ENCODE measurements at regions not wholly inside any gene's neighbourhood (a gene's known extent, or its start where the extent isn't known, plus 50 kb on each side); places are given as distances from the start of the nearest gene placed in this dataset.

DNA sequence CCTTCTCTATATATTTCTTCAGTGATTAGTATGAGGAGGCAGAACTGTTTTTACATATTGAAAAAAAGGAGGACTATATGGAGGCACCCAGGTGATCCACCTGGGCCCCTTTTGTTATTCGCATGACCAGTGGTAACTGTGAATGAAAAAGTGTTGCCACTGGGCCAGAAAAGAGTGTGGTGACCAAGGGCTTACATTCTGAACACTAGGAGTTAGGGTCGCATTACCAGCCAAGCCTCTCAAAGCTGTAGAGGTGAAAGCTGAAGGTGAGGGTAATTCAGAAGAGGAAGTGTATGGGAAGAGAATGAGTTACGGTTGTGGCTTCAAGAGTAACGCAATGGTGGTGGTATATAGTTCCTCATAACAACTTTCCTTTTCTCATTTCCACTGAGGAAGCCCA lies 487.6 kb downstream of the TMEM182 start:
- no peak overlapping the region for H3K4me3 ChIP-seq (IDR thresholded peaks at IDR 0.05; ENCODE audit: insufficient read depth, low read depth, low read length)

DNA sequence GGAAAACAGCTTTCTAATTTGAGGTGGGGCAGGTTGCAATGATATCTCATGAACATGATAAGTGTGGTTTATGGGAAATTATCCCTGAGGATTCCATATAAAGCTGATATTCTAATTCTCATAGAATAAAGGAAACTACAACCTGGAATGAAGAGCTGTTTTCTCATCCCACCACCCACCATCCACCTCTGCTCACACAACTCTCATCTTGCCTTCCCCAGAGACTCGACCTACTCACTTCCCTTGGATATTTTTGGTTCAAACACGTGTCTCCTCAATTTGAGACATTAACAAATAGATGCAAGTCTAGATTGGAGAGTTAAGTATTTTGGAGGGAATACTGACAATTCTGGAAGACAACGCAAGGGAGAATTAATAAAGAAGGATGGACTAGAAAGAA lies 490.9 kb downstream of the TMEM182 start:
- H3K4me1 ChIP-seq (ENCODE audit: low read depth, poor library complexity, severe bottlenecking), result no peaks in the 10 kb centered on the region
- no peak overlapping the region for H3K4me2 ChIP-seq
- H3K27me3 ChIP-seq (ENCODE audit: insufficient read depth, low read depth), result no peaks in the 10 kb centered on the region
- H3K79me2 ChIP-seq (ENCODE audit: insufficient read depth, low read depth), result no peaks in the 10 kb centered on the region
- no peaks in the 10 kb centered on the region for H3K36me3 ChIP-seq (ENCODE audit: insufficient read depth)
- no peak overlapping the region for H2AFZ ChIP-seq (ENCODE audit: low read depth)
- no peak overlapping the region for H3K9ac ChIP-seq
- TF ChIP-seq, protein P1, sequence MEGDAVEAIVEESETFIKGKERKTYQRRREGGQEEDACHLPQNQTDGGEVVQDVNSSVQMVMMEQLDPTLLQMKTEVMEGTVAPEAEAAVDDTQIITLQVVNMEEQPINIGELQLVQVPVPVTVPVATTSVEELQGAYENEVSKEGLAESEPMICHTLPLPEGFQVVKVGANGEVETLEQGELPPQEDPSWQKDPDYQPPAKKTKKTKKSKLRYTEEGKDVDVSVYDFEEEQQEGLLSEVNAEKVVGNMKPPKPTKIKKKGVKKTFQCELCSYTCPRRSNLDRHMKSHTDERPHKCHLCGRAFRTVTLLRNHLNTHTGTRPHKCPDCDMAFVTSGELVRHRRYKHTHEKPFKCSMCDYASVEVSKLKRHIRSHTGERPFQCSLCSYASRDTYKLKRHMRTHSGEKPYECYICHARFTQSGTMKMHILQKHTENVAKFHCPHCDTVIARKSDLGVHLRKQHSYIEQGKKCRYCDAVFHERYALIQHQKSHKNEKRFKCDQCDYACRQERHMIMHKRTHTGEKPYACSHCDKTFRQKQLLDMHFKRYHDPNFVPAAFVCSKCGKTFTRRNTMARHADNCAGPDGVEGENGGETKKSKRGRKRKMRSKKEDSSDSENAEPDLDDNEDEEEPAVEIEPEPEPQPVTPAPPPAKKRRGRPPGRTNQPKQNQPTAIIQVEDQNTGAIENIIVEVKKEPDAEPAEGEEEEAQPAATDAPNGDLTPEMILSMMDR (conservative IDR thresholded peaks at IDR 0.05; ENCODE audit: low read depth, low read length), result no peak
- H4K20me1 ChIP-seq (ENCODE audit: insufficient read depth), result no peaks in the 10 kb centered on the region
- no peak overlapping the region for H3K27ac ChIP-seq
- no peak overlapping the region for H3K4me3 ChIP-seq (IDR thresholded peaks at IDR 0.05; ENCODE audit: insufficient read depth, low read depth, low read length)

More for the DNA sequence above, 487.6 kb downstream of the TMEM182 start:
- TF ChIP-seq, protein P1 (conservative IDR thresholded peaks at IDR 0.05; ENCODE audit: low read depth, low read length), result no peak
- no peaks in the 10 kb centered on the region for H3K79me2 ChIP-seq (ENCODE audit: insufficient read depth, low read depth)
- no peaks in the 10 kb centered on the region for H3K27me3 ChIP-seq (ENCODE audit: insufficient read depth, low read depth)
- H3K4me1 ChIP-seq (ENCODE audit: low read depth, poor library complexity, severe bottlenecking), result no peaks in the 10 kb centered on the region
- no peak overlapping the region for H3K4me2 ChIP-seq
- H3K9ac ChIP-seq, result no peak overlapping the region
- no peaks in the 10 kb centered on the region for H3K36me3 ChIP-seq (ENCODE audit: insufficient read depth)
- H4K20me1 ChIP-seq (ENCODE audit: insufficient read depth), result no peaks in the 10 kb centered on the region
- H3K27ac ChIP-seq, result no peak overlapping the region
- no peak overlapping the region for H2AFZ ChIP-seq (ENCODE audit: low read depth)

DNA sequence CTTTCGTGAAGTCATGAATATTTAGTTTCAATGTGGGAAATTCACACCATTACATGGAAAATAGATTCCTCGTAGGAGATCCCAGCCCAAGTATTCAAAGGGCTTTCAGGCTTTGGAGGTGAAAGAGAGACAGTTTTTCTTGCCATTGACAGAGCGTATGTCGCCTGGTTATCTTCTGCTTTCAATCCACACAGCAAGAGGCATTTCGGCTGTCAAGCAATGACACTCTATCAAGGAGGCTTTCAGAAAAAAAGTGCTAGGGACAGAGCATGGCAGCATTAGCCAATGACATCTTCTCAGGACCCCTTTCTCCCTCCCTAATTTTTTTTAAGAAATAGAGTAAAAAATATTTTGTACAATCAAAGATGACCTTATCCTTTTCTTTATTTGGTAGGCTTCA lies 492.8 kb downstream of the TMEM182 start:
- Histone ChIP-seq H3K4me1 (ENCODE audit: low read depth, poor library complexity, severe bottlenecking) (no peaks in the 10 kb centered on the region), H3K36me3 (ENCODE audit: insufficient read depth) (no peaks in the 10 kb centered on the region), H4K20me1 (ENCODE audit: insufficient read depth) (no peaks in the 10 kb centered on the region), H3K4me2 (no peak overlapping the region), H3K9ac (no peak overlapping the region), H3K27me3 (ENCODE audit: insufficient read depth, low read depth) (no peaks in the 10 kb centered on the region), H3K4me3 (IDR thresholded peaks at IDR 0.05; ENCODE audit: insufficient read depth, low read depth, low read length) (no peak overlapping the region), H2AFZ (ENCODE audit: low read depth) (no peak overlapping the region), H3K79me2 (ENCODE audit: insufficient read depth, low read depth) (no peaks in the 10 kb centered on the region), H3K27ac (no peak overlapping the region)
- TF ChIP-seq, protein P1 (conservative IDR thresholded peaks at IDR 0.05; ENCODE audit: low read depth, low read length), result no peak

DNA sequence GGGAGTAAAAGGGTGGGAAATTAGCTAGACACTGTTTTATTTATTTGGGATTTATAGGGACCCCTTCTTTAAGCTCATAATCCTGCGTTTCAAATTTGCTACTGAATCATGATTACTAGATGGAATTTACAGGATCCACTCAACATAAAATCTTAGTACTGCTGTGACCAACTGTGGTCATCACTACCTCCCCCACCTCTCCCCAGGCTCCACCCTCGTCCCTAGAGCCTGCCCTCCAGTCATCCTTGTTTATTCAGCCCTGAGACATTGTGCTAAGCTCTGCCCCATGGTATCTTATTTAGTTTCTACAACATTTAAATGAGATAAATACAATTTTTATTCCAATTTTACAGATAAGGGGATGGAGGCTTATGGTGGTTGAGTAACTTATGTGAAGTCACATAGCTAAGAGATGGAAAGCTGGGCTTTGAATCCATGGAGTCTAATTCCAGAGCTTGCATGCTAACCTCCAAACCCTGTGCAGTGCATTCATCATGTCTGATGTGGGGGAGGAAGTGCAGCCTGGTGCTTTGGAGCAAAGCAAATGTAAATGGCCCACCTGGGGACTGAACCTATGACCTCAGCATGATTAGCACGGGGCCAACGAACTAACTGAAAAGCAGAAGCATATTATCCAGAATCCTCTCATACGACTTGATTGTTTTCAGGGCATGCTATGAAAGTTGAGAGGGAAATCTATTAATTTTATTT lies 502.4 kb downstream of the TMEM182 start:
- H3K9ac ChIP-seq, result no peak overlapping the region
- no peaks in the 10 kb centered on the region for H3K36me3 ChIP-seq (ENCODE audit: insufficient read depth)
- H2AFZ ChIP-seq (ENCODE audit: low read depth), result no peak overlapping the region
- H3K4me3 ChIP-seq (IDR thresholded peaks at IDR 0.05; ENCODE audit: insufficient read depth, low read depth, low read length), result no peak overlapping the region
- TF ChIP-seq, protein P1 (conservative IDR thresholded peaks at IDR 0.05; ENCODE audit: low read depth, low read length), result no peak
- H3K79me2 ChIP-seq (ENCODE audit: insufficient read depth, low read depth), result no peaks in the 10 kb centered on the region
- H3K4me1 ChIP-seq (ENCODE audit: low read depth, poor library complexity, severe bottlenecking), result no peaks in the 10 kb centered on the region
- H3K27me3 ChIP-seq (ENCODE audit: insufficient read depth, low read depth), result no peaks in the 10 kb centered on the region
- H3K27ac ChIP-seq, result no peak overlapping the region
- H3K4me2 ChIP-seq, result no peak overlapping the region
- H4K20me1 ChIP-seq (ENCODE audit: insufficient read depth), result no peaks in the 10 kb centered on the region
